ENCODE measurements at regions not wholly inside any gene's neighbourhood (a gene's known extent, or its start where the extent isn't known, plus 50 kb on each side); places are given as distances from the start of the nearest gene placed in this dataset.

DNA sequence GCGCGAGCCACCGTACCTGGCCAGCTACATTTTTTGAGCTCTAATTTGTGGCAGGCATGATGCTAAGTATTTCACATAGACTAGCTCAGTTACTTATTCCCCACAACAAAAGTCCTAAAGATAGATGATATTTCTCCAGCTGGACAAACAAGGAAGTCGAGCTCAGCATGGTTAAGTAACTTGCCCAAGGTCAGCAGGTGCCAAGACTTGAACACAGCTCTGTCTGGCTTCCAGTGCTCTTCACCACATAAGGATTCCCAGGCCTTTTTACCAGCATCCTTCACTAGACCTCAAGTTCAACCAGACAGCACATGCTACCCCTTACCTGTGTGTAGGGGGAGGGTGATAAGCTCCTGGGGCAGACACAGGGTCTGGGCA, 177.3 kb upstream of the NCAM1 start:
- no peak for DNase-seq (ENCODE audit: low read depth in 2 of 2)

DNA sequence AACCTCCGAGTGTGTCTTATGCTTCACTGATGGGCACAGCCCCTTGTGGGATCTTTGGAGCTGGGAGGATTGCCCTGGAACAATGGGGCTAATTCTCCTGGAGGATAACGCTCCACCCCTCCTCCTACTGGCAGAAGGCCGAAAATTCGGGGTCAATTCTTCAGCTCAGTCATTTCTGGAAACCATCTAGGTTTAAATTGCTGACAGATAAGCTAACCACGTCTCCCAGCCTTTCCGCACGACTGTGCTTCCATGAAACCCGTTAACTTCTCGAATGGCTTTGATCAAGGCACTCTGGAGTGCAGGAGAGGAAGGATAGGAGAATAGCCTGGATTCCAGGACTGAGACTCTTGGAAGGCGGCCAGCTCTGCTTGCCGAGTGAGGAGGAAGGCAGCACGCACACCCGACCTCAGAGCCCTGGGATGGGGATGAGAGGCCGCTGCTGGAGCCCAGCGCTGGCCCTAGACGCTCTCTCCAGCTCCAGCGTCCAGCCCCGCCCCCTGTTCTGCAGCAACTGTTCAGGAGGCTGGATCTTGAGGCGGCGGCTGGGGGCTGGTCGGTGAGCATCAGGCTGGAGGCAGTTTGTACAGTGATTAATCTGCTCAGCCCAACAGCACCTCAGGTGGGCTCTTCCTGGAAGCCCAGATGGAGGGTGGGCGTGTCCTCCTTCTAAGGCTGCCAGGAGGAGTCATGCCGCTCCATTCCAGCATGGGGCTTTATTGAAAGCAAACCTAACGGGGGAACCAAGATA, 176.7 kb upstream of the NCAM1 start:
- no peak for DNase-seq (ENCODE audit: low read depth in 2 of 2)

DNA sequence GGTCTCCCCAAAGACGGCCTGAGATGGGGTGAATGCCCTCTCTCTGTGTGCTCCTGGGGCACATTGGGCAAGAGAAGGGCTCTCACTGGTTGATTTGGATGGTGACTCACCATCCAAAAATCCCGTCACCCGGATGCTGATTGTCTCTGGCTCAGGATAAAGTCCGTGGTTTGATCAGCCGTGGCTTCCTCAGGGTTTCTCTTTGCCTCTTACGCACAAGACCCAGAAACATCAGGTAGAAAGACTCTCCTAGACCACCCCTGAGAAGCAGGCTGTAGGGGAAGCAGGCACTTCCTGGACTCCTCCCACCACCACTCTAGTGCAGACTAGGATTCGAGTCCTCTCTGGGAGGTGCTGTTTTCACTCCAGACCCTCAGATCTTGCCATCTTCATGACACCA, 176.1 kb upstream of the NCAM1 start:
- no peak for DNase-seq (ENCODE audit: low read depth in 2 of 2)

DNA sequence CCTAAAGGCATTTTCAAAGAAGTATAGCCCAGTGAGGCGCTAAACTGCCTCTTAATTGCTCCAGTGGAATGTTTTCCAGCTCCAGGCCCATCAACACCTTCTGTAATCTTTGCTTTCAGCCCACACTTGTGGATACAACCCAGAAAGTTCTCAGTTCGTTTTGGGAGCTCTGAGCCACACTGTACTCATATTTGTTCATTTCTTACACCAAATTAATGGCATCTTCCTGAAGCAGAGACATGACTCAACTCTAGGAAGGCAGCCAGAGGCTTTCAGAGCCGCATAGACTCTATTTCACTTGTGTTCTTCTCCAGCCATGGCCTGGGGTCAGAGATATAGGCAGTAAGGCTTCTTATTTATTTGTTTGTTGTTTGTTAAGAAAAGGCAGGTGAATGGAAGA, 175.5 kb upstream of the NCAM1 start:
- no peak for DNase-seq (ENCODE audit: low read depth in 2 of 2)

DNA sequence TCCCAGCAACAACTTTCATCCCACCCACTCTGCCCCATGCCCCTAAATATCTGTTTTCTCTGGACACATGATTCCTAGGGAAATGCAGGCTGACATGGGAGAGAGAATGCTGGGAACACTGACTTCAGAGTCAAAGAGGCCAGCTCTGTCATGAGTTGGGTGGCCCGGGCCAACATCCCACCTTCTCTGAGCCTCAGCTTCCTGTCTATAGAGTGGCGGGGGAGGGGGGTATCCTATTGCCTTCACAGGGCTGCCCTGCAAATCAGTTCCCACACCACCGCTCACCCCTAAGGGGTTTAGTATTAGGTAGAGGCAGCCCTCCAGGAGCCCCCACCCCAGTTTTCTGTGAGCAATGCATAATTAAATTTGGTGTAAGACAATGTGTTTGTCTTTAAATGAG, 175.0 kb upstream of the NCAM1 start:
- no peak for DNase-seq (ENCODE audit: low read depth in 2 of 2)

DNA sequence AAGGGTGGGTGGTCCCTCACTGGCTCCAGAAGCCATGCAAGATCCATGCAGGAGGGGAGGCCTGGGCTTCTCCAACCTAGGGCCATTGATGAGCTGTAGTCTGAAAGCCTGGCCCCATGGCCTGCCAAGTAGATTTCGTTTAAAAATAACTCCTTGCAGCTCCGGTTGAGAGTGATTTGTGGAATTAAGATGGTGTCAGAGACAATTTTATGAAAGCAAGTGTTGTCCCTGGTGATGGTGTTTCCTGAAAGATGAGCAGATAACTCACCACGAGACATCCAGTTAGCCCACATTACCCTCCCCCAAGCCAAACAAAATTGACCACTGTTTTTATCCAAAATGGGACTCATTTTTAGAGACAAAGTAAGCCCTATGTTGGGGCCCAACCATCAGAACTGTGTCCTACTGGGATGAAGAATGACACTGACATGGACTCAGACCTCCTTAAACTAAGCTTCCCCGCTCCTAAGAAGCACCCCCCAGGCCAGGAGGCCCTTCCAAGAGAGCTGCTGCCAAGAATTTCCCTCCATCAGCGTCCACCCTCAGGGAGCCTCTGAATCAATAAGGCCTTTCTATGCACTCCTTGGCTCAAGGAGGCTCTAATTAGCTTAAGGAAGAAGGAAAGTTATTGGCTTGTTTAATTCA, 174.2 kb upstream of the NCAM1 start:
- DNase-seq (ENCODE audit: low read depth in 2 of 2): no peak

DNA sequence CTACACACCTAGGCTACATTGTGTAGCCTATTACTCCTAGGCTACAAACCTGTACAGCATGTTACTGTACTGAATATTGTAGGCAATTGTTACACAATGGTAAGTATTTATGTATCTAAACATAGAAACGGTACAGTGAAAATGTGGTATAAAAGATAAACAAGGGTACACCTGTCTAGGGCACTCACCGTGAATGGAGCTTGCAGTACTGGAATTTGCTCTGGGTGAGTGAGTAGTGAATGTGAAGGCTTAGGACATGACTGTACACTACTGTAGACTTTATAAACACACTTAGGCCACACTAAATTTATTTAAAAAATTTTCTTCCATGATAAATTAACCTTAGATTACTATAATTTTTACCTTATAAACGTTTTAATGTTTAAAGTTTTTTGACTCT, 171.7 kb upstream of the NCAM1 start:
- DNase-seq (ENCODE audit: low read depth in 2 of 2): no peak

DNA sequence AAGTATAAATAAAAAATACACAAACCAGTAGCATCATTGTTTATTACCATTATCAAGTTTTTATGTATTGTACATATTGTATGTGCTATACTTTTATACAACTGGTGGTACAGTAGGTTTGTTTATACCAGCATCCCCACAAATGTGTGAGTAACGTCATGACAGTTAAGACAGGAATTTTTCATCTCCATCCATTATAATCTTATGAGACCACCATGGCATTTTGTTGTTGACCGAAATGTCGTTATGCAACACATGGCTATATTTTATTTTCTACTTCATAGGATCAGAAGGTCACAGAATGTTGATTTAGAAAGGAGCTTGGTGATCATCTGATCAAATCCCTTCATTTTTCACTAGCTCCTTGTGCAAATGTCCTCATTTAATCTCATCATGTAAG, 170.9 kb upstream of the NCAM1 start:
- no peak for DNase-seq (ENCODE audit: low read depth in 2 of 2)

DNA sequence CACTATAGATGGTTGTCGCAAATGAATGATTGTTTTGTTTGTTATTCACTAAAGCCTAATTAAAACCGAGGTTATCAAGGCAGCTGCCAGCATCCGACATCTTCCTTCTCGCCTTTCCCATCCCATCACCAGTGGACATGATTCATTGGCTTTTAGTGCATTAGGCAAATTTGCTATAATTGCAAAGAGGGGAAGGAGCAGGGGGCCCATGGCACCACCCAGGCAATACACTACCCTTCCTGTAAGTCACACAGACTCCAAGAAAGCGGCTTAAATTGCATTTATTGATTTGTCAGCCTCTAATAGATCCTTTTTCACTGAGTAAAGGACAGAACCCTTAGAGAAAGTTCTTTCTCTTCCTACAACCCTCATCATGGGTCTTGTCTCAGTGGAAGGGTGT, 169.2 kb upstream of the NCAM1 start:
- DNase-seq (ENCODE audit: low read depth in 2 of 2): no peak

DNA sequence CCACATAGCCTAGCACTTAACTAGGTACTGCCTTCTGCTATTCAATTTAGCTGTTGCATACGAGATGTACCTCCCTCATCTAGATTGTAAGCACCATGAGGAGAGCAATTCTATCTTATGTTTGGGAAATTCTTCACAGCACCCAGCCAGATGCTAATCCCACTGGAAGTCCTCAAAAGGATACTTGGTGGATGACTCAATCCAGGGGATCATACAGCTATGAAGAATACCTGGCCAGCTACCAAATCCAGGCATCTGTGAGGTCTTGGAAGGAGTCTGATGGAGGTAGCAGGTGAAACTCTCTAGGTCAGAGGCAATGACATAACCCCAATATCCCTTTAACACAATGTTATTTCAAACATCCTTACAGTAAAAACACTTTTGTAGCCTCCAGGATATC, 167.8 kb upstream of the NCAM1 start:
- DNase-seq (ENCODE audit: low read depth in 2 of 2): no peak

DNA sequence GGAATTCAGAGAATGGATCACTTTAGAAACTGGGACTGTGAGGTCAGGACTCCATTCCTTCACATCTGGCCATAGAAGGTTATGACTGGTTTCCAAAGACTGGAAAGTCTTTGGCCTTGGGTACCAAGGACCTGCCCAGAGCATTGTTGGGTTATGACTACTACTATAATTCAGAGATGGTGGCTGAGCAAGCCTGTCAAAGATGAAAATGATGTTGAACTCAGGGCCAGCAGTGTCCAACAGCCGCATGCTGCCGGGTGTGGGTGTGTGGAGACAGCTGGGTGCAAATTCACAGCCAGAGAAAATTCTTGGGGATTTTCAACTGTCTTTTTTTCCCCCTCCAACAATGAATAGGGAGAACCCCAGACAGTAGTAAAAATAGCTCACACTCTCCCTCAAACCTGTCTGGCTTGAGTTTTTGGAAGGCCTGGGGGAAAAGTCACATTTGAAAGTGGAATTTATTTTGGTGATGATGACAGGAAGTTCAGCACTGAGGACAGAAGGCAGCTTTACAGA, 166.8 kb upstream of the NCAM1 start:
- DNase-seq (ENCODE audit: low read depth in 2 of 2): no peak

DNA sequence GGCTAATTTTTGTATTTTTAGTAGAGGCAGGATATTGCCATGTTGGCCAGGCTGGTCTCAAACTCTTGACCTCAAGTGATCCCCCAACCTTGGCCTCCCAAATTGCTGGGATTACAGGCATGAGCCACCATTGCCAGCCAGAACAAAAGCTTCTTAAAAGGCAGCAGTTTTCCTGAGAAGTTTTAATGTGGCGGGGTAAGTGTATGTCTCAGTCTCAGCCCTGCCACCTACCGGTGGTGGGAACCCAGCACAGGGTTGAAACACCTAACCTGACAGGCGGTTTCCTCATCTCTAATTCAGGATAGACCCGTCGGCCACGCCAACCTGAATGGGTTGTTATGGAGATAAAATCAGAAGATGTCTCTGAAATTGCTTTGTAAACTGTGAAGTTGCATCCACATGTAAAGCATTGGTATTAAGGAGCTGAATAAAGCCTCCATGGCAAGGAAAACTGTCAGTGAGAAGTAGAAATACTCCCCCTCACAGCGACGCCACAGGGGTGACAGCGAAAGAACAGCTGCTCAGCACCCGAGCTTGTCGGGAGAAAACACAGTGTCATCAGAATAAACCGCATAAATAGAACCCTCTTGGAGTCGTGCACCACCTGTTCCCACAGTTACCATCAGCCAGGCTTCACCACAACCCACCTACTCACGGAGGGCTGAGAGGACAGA, 165.9 kb upstream of the NCAM1 start:
- DNase-seq (ENCODE audit: low read depth in 2 of 2): no peak

DNA sequence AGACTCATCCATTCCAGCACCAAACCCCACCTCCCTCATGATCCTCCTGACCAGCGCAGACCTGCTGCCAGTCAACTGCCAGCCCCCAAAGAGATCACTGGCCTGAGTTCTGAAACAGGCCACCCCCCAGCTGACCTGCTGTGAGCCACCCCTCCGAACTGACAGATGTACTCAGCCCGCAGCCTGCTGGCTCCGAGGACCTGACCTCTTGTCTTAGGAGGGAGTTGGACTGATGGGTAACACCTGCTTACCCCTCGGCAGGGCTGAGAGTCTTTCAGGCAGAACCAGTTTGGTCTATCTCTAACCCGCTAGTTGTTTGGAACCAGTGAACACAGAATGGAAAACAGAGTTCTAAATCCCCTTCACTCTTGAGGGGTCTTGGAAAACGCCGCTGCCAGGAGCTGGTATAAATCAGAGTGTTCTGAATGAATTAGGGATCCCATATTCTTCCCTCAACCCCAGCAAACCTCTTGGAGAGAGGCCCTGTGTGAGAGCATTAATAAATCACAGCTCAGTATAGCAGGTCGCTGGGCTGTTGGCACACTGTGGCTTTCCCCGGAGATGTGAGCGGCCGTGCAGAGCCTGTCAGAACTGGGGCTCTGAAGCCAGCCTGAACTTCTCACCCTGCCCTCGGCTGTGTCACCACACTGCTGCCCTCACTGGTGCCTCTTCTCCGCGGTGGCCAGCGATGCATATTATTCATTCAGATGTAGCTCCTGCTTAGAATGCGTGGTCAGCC, 165.1 kb upstream of the NCAM1 start:
- DNase-seq (ENCODE audit: low read depth in 2 of 2): no peak

DNA sequence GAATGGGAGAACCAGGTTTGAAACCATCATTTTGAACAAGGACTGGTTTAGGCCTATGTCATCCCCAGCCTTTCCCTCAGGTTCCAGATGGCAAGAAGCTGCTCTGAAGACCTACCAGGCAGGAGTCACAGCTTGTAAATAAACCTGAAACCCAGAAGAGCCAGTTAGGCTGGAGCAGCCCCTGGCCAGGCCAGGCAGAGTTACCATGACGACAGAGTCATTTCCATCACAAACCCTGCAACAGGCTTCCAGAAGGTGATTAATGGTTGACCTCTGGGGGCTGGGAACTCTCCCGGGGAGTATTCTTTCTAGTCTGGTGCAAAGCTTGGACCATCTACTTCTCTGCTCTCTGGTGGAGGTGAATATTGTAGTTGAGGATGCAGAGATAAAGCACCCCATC, 164.1 kb upstream of the NCAM1 start:
- DNase-seq (ENCODE audit: low read depth in 2 of 2): no peak

DNA sequence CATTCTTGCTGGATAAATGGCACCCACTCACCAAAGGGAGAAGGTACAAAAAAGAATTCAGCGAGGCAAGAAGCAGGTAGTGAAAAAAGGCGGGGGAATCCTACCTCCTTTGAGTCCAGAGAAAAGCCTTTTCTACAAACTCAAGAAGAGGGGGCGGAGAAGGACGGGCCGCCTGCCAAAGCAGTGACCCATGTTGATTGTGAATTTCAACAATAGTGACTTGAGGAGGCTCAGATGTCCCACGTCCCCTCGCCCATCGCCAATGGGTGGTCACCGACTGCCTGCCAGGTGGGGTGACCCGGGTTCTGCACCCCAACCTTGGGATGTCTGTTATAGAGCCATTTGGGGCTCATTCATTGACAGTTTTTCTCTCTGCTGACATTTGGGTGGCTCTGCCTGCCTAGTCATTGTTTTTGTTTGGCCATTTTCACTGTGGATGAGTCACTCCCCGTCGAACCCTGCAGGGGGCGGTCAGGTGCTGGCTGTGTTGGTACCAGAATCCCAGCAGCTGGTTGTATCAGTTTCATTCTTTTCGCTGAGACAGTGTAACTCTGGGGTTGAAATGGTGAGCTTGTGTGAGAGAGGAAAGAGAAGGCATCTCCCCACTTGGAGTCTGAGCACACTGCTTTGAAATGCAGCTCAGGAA, 163.4 kb upstream of the NCAM1 start:
- DNase-seq (ENCODE audit: low read depth in 2 of 2): peak; percentile 3 to 7

DNA sequence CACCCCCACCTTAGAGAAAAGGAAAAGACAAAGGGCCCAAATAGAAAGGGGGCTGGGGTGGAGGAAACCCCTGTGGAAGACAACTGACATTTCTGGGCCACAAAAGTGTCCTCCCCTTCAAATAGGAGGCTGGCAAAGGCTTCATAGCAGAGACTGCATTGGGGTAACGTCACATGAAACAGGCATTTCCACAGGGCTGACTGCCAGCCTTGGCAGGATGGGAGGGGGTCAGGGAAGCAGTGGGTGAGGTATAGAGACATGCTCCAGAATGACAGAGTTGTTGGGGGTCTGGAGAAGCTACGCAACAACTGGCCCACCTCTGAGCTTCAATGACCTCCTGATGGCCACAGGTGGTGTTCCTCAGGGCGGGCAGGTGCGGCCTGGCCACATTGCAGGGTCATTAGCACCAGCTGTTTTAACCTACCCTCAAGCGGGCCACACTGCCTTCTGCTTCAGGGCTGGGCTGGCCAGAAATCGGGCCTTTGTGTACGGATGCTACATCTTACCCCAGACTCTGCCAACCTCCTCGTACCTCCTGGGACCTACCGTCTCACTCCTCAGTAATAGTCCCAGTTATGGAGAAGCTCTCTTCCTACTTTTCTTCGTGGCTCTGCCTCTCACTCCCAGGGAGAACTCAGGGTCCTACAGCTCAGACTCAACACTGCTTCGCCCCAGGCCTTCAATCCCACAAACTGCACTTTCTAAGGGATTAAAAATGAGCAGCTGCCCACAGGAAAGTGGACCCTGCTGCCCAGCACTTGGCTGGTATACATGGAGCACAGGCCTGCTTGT, 160.0 kb upstream of the NCAM1 start:
- DNase-seq (ENCODE audit: low read depth in 2 of 2): no peak

DNA sequence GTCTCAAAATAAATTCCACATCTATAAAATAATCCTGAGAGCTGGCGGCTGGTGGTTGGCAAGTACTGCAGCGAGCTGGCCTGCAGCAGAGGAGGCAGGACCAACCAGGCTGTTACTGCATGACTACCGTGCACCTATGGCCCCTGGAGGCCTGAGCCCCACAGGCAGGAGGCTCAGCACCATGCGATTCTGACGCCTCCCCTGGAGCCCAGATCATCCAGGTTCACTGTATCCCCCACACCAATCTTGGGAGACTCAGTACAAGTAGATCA, 159.5 kb upstream of the NCAM1 start:
- DNase-seq (ENCODE audit: low read depth in 2 of 2): no peak

DNA sequence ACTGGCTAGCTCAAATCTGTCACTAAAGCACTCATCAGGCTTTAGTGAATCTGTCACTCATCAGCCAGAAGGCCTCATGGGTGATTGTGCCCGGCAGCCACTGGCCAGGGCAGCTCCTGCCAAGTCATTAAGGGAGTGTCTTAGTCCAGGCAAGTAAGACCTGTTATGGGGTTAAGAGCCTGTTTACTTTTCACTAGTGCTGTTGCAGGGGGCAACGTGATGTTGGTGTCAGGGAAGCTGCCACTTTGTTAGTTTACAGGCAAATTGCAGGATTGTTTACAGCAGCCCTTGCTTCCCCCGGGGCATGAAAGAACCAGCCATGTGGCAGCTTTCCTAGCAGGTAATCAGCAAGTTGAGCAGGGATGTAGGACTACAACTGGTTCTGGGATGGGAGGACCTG, 155.6 kb upstream of the NCAM1 start:
- no peak for DNase-seq (ENCODE audit: low read depth in 2 of 2)

DNA sequence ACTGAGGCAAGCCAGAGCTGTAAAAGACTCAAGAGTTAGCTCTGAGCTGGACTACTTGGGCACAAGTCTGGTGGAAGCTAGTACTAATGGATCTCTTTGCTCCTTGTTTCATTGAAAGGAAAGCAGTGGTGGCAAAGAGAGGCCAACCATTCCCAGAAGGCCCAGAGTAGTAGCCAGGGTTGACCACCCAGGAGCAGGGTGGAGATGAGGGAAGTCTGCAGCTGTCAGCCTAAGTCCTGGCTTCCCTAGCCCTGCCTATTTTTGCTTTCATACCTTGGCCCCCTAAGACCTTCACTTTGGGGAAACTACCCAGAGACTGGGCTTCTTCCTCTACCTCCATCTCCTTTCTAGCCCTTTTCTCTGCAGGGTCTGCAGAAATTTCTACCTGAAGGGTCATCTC, 155.0 kb upstream of the NCAM1 start:
- DNase-seq (ENCODE audit: low read depth in 2 of 2): no peak

DNA sequence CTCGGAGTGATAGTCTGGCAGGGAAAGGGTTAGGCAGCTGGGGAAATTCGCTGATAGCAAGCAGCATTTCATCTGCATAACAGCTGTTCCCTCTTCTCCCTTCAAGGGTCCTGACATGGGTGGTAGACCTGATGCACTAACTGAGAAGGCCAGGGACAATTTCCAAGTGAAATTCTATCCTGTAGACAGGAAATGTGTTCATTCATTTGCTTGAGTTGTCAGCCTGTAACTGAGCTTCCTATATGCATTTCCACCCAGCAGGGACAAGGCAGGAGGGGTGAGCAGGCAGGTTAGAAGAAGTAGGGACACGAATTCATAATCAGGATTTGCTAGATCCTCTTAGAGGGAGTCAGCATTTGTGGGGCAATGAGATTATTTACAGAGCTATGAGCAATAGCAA, 154.3 kb upstream of the NCAM1 start:
- no peak for DNase-seq (ENCODE audit: low read depth in 2 of 2)

DNA sequence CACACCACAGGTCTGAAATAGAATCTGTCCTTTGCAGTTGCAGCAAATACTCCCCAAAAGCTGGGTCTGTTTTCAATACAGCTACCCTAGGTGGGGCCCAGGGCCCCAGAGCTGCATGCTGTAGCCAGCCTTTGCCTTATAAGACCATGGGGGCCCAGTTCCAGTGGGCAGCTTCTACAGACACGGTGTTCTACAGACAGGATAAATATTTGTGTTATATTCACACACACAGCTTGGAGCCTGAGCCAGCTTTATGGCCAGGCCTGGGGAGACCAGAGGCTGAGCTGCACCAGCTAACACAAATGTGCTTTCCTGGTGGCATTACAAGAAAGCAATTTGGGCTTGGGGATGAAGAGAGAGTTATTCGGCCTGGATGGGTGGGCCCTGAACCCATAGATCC, 151.8 kb upstream of the NCAM1 start:
- DNase-seq (ENCODE audit: low read depth in 2 of 2): no peak
